Fibroblast of mammary gland (primary cell): ENCODE measurements at regions not wholly inside any gene's neighbourhood (a gene's known extent, or its start where the extent isn't known, plus 50 kb on each side); places are given as distances from the start of the nearest gene placed in this dataset.
"Not testable (repeated sequence)": the region's sequence is repeated elsewhere in the genome, so short reads cannot be mapped to it uniquely, and the experiment has no call there.

Experiments
- DNase-seq: peaks from one replicate; pipeline ENCODE4 v3.0.0-alpha.2; 2010; ENCODE audit warnings: low read depth
- H3K4me3 ChIP-seq: 2 replicates; pipeline ENCODE4 v1.5.1; 2011; ENCODE audit warnings: low read depth, mild to moderate bottlenecking, low read length, moderate library complexity; ENCODE audit not compliant: control insufficient read depth
- CTCF ChIP-seq: conservative IDR thresholded peaks from 2 replicates; pipeline ENCODE4 v1.5.1; 2011; ENCODE audit warnings: low read depth, low read length, inconsistent platforms; ENCODE audit not compliant: control insufficient read depth, insufficient read depth

GRCh38 chr9:25078202-25078601 lies 532.5 kb upstream of the IZUMO3 start:
- DNase-seq = no peak
- no peak overlapping the region for H3K4me3 ChIP-seq
- TF ChIP-seq CTCF = no peak

DNA sequence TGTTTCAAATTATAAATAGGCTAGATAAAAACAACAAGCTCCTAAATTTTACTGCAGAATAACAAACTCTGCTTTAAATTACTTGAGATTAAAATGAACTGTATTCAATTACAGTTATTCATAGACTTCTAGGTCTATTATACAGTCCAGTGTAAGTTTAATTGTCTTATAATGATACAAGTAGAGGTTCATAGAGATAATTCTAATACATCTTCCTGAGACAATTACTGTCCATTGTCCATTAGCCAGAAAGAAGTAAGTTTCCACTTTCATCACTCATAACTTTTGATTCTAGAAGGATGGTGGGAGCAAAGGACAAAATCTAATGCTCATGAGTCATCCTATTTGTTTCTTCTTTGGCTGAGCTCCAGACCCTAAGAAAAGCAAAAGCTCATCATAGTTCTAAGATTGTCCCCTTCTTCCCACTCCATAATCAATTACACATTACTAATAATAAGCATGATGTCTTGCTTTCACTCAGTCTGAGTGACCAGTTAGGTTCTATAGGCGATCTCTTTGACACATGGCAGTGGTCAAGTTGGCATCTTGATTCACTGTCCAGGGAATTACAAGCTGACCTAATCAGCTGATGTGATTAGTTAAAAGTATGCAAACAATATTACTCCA lies 502.5 kb upstream of the IZUMO3 start:
- no peak for TF ChIP-seq CTCF
- no peak overlapping the region for H3K4me3 ChIP-seq
- DNase-seq = no peak

- not testable (repeated sequence) for DNase-seq, H3K4me3 ChIP-seq
Measured at GRCh38 chr9:25045469-25045868, 499.8 kb upstream of the IZUMO3 start.

GRCh38 chr9:25029743-25030142 lies 484.0 kb upstream of the IZUMO3 start:
- no peak overlapping the region for H3K4me3 ChIP-seq
- no peak for TF ChIP-seq CTCF
- no peak for DNase-seq

GRCh38 chr9:25025686-25026085 lies 480.0 kb upstream of the IZUMO3 start:
- no peak for TF ChIP-seq CTCF
- H3K4me3 ChIP-seq = no peak overlapping the region
- no peak for DNase-seq

- H3K4me3 ChIP-seq = no peak overlapping the region
- no peak for TF ChIP-seq CTCF
- DNase-seq = no peak
Measured at GRCh38 chr9:25025156-25025555, 479.5 kb upstream of the IZUMO3 start.

- H3K4me3 ChIP-seq = no peak overlapping the region
- TF ChIP-seq CTCF = no peak
- DNase-seq = no peak
Measured at GRCh38 chr9:25017779-25018178, 472.1 kb upstream of the IZUMO3 start.
